ENCODE measurements at regions not wholly inside any gene's neighbourhood (a gene's known extent, or its start where the extent isn't known, plus 50 kb on each side); places are given as distances from the start of the nearest gene placed in this dataset.

DNA sequence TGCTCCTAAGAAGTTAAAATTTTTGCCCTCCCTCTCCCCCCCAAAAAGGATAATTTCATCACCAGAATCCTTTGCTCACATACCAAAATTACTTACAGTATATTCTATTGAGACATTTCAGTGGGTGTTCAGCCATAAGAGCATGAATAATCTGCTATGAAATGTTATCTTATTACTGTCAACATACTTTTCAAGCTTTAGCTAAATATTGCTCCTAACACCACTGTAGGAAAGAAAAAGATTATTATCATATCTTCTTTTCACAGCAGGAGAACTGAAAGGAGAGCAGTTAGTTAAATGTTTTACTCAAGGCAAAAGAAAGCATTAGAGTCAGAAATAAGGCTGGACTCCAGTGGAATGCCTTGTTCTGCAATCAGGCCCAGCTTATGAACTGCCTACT lies 231.0 kb upstream of the GYPA start:
- DNase-seq (ENCODE audit: low read depth, low spot score) (no peak), ATAC-seq (no peak)
- POLR2A ChIA-PET: no interaction called here
- Histone ChIP-seq H3K4me3 (ENCODE audit: low read depth in 2 of 2, low read length in 2 of 2) (no peak overlapping the region), H3K4me1 (ENCODE audit: control insufficient read depth, insufficient read depth, low read length) (no peaks in the 10 kb centered on the region), H3K9me3 (ENCODE audit: control insufficient read depth, insufficient read depth, low read depth, low read length) (no peaks in the 10 kb centered on the region), H3K27me3 (ENCODE audit: control insufficient read depth, insufficient read depth, low read length) (no peaks in the 10 kb centered on the region), H3K27ac (ENCODE audit: low read length) (no peak overlapping the region), H3K36me3 (ENCODE audit: control insufficient read depth, insufficient read depth, low read length) (no peaks in the 10 kb centered on the region)
- CTCF ChIA-PET: no interaction called here
- in situ Hi-C loops (cut with HindIII; ENCODE audit: low pct_unique_long_range_greater_than_20kb, low sequenced_read_pairs) (no loop called here), intact Hi-C loops (cut with micrococcal nuclease; ENCODE audit: unreplicated experiment) (no loop called here)
- no TSS peak for BruUV-seq (replicated peaks)
- TF ChIP-seq, protein P1, sequence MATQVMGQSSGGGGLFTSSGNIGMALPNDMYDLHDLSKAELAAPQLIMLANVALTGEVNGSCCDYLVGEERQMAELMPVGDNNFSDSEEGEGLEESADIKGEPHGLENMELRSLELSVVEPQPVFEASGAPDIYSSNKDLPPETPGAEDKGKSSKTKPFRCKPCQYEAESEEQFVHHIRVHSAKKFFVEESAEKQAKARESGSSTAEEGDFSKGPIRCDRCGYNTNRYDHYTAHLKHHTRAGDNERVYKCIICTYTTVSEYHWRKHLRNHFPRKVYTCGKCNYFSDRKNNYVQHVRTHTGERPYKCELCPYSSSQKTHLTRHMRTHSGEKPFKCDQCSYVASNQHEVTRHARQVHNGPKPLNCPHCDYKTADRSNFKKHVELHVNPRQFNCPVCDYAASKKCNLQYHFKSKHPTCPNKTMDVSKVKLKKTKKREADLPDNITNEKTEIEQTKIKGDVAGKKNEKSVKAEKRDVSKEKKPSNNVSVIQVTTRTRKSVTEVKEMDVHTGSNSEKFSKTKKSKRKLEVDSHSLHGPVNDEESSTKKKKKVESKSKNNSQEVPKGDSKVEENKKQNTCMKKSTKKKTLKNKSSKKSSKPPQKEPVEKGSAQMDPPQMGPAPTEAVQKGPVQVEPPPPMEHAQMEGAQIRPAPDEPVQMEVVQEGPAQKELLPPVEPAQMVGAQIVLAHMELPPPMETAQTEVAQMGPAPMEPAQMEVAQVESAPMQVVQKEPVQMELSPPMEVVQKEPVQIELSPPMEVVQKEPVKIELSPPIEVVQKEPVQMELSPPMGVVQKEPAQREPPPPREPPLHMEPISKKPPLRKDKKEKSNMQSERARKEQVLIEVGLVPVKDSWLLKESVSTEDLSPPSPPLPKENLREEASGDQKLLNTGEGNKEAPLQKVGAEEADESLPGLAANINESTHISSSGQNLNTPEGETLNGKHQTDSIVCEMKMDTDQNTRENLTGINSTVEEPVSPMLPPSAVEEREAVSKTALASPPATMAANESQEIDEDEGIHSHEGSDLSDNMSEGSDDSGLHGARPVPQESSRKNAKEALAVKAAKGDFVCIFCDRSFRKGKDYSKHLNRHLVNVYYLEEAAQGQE (IDR thresholded peaks at IDR 0.05; ENCODE audit: insufficient read depth in 1 of 2, low read depth in 2 of 2, low read length in 1 of 2): no peak
- TF ChIP-seq, protein P2, sequence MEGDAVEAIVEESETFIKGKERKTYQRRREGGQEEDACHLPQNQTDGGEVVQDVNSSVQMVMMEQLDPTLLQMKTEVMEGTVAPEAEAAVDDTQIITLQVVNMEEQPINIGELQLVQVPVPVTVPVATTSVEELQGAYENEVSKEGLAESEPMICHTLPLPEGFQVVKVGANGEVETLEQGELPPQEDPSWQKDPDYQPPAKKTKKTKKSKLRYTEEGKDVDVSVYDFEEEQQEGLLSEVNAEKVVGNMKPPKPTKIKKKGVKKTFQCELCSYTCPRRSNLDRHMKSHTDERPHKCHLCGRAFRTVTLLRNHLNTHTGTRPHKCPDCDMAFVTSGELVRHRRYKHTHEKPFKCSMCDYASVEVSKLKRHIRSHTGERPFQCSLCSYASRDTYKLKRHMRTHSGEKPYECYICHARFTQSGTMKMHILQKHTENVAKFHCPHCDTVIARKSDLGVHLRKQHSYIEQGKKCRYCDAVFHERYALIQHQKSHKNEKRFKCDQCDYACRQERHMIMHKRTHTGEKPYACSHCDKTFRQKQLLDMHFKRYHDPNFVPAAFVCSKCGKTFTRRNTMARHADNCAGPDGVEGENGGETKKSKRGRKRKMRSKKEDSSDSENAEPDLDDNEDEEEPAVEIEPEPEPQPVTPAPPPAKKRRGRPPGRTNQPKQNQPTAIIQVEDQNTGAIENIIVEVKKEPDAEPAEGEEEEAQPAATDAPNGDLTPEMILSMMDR (IDR thresholded peaks at IDR 0.05): no peak
- TF ChIP-seq SIN3A (IDR thresholded peaks at IDR 0.05; ENCODE audit: borderline replicate concordance, insufficient read depth, low read depth, low read length) (no peak), TCF7L2 (IDR thresholded peaks at IDR 0.05; ENCODE audit: low read depth, low read length) (no peak), POLR2AphosphoS5 (IDR thresholded peaks at IDR 0.05; ENCODE audit: low read depth, low read length) (no peak)

DNA sequence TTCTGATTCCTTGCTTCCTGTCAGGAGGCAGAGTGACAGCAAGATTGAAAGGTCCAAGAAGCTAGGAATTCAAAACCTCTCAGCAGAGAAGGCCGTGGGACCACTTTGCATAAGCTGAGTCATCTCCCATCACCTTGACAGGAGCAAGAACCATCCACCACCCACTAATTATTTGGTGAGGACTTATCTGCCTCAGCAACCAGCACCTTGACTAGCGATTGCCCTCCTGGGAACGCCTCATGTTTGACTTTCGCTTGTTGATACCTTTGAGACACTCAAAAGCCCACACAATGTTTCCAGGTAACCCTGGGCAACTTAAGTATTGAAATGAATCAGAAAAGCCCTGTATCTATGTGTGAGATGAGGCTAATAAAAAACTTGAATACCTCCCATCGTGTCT lies 233.5 kb upstream of the GYPA start:
- CTCF ChIA-PET: no interaction called here
- H3K36me3 ChIP-seq (ENCODE audit: control insufficient read depth, insufficient read depth, low read length): no peaks in the 10 kb centered on the region
- H3K27me3 ChIP-seq (ENCODE audit: control insufficient read depth, insufficient read depth, low read length): no peaks in the 10 kb centered on the region
- no peak overlapping the region for H3K4me3 ChIP-seq (ENCODE audit: low read depth in 2 of 2, low read length in 2 of 2)
- no peaks in the 10 kb centered on the region for H3K4me1 ChIP-seq (ENCODE audit: control insufficient read depth, insufficient read depth, low read length)
- no peaks in the 10 kb centered on the region for H3K9me3 ChIP-seq (ENCODE audit: control insufficient read depth, insufficient read depth, low read depth, low read length)
- DNase-seq (ENCODE audit: low read depth, low spot score): no peak
- no peak overlapping the region for H3K27ac ChIP-seq (ENCODE audit: low read length)
- POLR2A ChIA-PET: no interaction called here
- intact Hi-C loops (cut with micrococcal nuclease; ENCODE audit: unreplicated experiment): no loop called here
- no peak for ATAC-seq
- in situ Hi-C loops (cut with HindIII; ENCODE audit: low pct_unique_long_range_greater_than_20kb, low sequenced_read_pairs): no loop called here
- BruUV-seq (replicated peaks): no TSS peak
- TF ChIP-seq, protein P1 (IDR thresholded peaks at IDR 0.05; ENCODE audit: insufficient read depth in 1 of 2, low read depth in 2 of 2, low read length in 1 of 2): no peak
- TF ChIP-seq SIN3A (IDR thresholded peaks at IDR 0.05; ENCODE audit: borderline replicate concordance, insufficient read depth, low read depth, low read length): no peak
- TF ChIP-seq, protein P2 (IDR thresholded peaks at IDR 0.05): no peak
- no peak for TF ChIP-seq POLR2AphosphoS5 (IDR thresholded peaks at IDR 0.05; ENCODE audit: low read depth, low read length)
